Activated CD4-positive, alpha-beta T cell treated with anti-CD3 and anti-CD28 coated beads, Interleukin-2, amount 10 ng/mL, durations not matched to agents 24 days and 14 days (primary cell): ENCODE measurements at regions not wholly inside any gene's neighbourhood (a gene's known extent, or its start where the extent isn't known, plus 50 kb on each side); places are given as distances from the start of the nearest gene placed in this dataset.

ENCODE experiments used
- DNase-seq: peaks from one replicate; pipeline ENCODE4 v3.0.0; 2022
- H3K27ac Mint-ChIP-seq: one replicate; pipeline ENCODE4 v1.8.0; 2022; ENCODE audit warnings: mild to moderate bottlenecking, mixed read lengths
- H3K27me3 Mint-ChIP-seq: one replicate; pipeline ENCODE4 v1.8.0; 2022; ENCODE audit warnings: mixed read lengths
- H3K36me3 Mint-ChIP-seq: one replicate; pipeline ENCODE4 v1.8.0; 2022; ENCODE audit warnings: low read depth, mild to moderate bottlenecking, mixed read lengths
- H3K4me1 Mint-ChIP-seq: one replicate; pipeline ENCODE4 v1.8.0; 2021; ENCODE audit warnings: mixed read lengths
- H3K4me3 Mint-ChIP-seq: one replicate; pipeline ENCODE4 v1.8.0; 2022; ENCODE audit warnings: mild to moderate bottlenecking, moderate library complexity, mixed read lengths
- H3K9me3 Mint-ChIP-seq: one replicate; pipeline ENCODE4 v1.8.0; 2021; ENCODE audit warnings: mixed read lengths
- intact Hi-C: fragments of 100-400 bp; cut with micrococcal nuclease; formaldehyde crosslinking; loops from one replicate; pipeline ENCODE4 v1.15.1; 2023

DNA sequence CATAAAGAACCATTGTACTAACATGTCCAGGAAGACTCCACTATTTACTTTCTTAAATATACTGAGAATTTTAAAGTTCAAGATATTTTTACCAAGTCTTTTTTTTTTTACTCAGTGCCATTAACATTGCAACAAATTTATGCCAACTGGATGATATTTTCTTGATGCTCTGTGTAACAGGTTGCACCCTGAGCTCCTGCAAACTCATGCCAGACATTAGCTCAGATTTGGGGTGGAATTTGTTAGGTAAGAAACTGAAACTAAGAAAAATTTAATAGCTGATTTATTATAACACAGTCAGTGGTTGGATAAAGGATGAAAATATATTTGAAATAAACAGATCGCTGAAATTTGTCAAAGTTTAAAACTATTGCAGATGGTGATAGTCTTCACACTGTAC lies 228.6 kb upstream of the SPHKAP start:
- no peaks in the 10 kb centered on the region for H3K4me1 Mint-ChIP-seq
- H3K9me3 Mint-ChIP-seq = no peaks in the 10 kb centered on the region
- no peak overlapping the region for H3K4me3 Mint-ChIP-seq
- no peak overlapping the region for H3K27ac Mint-ChIP-seq
- DNase-seq = no peak
- intact Hi-C loops = no loop called here
- no peaks in the 10 kb centered on the region for H3K27me3 Mint-ChIP-seq
- no peaks in the 10 kb centered on the region for H3K36me3 Mint-ChIP-seq

DNA sequence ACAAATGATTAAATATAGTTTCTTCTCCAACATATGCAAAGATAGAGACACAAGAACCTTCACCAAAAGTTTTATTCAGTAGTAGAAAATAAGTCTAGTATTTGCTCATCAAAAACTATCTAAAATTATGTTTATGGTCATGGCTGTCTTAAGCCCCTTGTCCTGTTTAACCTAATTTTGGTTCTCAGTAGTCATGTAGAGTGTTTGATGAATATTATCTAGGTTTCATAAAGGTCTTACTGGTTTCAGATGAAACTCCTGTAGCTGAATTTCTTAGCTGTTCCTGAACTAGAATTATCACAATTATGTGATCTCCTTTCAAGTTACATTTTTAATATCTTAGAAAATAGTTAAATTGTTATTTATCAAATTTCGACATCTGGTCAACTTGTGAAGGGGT lies 228.0 kb upstream of the SPHKAP start:
- Mint-ChIP-seq H3K36me3 (no peaks in the 10 kb centered on the region), H3K9me3 (no peaks in the 10 kb centered on the region), H3K27me3 (no peaks in the 10 kb centered on the region), H3K4me1 (no peaks in the 10 kb centered on the region), H3K4me3 (no peak overlapping the region), H3K27ac (no peak overlapping the region)
- intact Hi-C loops = no loop called here
- no peak for DNase-seq

DNA sequence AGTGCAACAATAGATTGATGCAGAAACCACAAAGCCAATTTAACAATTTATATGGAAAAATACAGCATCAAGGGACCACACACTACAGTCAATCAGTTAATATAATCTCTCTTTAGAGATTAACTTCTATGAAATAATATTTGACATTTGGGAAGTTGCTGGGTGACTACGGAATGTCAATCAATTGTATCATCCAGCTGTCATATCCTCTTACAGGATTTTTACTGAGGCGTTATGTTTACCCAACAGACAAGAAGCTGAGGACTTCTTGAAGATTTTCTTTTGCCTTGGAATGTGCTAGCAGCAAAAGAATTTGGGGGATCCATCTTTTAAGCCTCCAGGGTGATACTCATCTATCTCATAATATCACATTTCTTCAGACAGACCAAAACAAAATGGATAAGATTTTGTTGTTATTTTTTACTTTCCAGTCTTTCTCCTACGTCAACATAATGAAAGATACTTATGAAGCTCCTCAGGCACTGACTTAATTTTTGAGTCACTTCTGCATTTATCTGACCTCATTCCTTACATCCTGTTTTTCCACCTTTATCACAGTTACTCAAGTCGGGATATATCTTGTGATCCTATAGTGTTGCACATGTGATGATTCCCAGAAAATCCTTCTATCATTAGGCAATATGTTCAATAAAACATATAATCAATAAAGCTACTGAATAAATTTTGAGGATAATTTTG lies 227.2 kb upstream of the SPHKAP start:
- H3K27ac Mint-ChIP-seq = no peak overlapping the region
- H3K4me1 Mint-ChIP-seq = no peaks in the 10 kb centered on the region
- no peaks in the 10 kb centered on the region for H3K27me3 Mint-ChIP-seq
- intact Hi-C loops = no loop called here
- H3K4me3 Mint-ChIP-seq = no peak overlapping the region
- H3K9me3 Mint-ChIP-seq = no peaks in the 10 kb centered on the region
- no peak for DNase-seq
- no peaks in the 10 kb centered on the region for H3K36me3 Mint-ChIP-seq

DNA sequence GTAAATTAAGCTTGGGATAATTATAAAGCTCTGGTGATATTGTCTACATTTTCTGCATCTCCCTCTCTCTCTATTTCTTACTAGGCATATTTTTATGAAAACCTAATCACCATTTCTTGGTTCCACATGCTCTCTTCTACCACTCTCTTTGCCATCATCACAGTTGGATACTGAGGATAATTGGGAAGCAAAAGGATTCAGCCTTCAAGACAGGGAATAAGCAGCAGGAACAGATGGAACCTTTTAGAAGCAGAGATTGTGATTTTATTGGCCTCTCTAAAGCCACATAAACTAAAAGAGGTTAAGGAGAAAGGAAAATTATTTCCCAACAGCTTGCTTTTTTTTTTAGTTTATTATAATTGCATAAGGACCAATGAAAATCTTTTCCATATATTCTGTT lies 226.3 kb upstream of the SPHKAP start:
- Mint-ChIP-seq H3K27ac (no peak overlapping the region), H3K36me3 (no peaks in the 10 kb centered on the region), H3K9me3 (no peaks in the 10 kb centered on the region), H3K27me3 (no peaks in the 10 kb centered on the region), H3K4me1 (no peaks in the 10 kb centered on the region), H3K4me3 (no peak overlapping the region)
- intact Hi-C loops = no loop called here
- no peak for DNase-seq

DNA sequence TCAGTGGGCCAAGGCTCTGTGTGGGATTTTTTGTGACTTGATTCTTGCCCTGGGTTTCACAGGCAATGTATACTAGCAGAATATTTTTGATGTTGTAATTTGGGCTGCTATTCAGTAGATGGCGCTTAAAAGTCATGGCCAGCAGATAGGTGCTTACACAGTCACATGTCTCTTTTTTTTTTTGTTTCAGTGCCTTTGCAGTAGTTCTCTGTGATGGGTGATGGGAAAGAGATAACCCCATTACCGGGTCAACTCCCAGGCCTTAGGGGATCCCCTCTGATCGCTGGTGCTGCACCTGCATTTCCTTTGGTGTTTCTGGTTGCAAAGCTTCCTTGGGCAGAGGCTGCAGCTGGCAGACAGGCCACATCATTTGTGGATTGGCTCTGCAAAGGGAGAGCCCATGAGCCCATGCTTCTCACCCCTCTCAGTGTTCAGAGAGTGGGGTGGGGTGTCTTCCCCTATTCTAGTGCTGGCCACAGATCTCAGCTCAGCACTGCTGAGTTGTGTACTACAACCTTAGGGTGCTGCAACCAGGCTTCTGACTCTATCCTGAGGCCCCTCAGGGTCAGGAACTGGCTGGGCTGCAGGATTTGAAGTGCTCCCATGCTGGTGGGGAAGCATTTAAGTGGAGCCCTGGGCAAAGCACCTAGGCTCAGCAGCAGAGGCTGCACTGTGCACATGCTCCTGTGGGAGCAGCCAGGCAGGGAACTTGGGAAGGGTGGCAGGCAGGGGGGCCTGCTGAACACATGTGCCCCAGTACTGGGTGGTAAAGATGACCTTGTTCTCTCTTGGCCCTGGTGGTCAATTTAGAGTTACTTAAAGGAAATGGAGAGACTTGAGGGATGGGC lies 219.8 kb upstream of the SPHKAP start:
- intact Hi-C loops = no loop called here
- no peak for DNase-seq
- no peaks in the 10 kb centered on the region for H3K27me3 Mint-ChIP-seq
- no peaks in the 10 kb centered on the region for H3K36me3 Mint-ChIP-seq
- no peak overlapping the region for H3K4me3 Mint-ChIP-seq
- no peak overlapping the region for H3K27ac Mint-ChIP-seq
- H3K4me1 Mint-ChIP-seq = no peaks in the 10 kb centered on the region
- H3K9me3 Mint-ChIP-seq = peaks cover 3% of the 10 kb centered on the region

DNA sequence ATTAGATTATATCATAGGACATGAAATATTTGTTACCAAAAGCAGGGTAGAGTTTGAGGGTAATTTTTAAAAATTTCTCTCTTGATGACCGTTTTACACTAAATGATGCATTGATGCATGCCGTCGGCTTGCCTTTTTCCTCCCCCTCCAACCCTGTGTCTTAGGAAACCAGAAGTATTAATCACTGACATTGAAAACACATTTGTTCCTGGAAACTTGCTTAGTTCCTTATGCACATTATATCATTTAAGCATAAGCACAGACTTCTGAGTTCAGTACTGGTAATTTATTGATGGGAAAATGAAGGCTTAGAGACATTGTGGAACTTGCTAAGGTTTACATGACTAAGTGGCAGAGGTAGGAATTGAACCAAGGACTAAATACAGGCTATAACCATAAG lies 206.3 kb upstream of the SPHKAP start:
- intact Hi-C loops = no loop called here
- Mint-ChIP-seq H3K27ac (no peak overlapping the region), H3K9me3 (no peaks in the 10 kb centered on the region), H3K27me3 (no peaks in the 10 kb centered on the region), H3K4me3 (no peak overlapping the region), H3K36me3 (no peaks in the 10 kb centered on the region), H3K4me1 (no peaks in the 10 kb centered on the region)
- no peak for DNase-seq

DNA sequence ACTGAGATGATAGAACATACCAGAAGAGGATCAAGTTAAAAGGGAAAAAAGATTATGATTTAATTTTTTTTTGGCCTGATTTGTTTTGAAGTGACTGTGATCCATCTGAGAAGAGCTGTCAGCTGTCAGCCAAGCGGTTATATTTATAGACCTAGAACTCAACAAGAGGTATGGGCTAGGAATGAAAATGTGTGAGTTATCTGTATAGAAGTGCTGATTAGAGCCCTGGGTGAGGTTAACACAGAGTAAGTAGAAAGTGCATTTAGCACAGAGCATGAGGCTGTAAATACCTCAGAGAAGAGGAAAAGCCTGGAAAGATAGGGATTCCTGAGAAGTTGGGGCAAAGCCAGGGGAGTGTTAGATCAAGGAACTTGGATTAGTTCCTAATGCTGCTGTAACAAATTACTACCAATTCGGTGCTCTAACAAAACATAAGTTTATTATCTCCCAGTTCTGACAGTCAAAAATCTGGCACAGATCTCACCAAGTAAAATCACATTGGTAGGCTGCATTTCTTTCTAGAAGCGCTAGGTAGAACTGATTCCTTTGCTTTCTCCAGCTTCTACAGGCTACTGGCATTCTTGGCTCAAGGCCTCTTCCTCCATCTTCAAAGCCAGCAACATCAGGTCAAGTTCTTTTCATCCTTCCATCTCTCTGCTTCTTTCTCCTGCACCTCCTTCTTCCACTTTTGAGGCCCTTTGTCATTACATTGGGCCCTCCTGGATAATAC lies 197.4 kb upstream of the SPHKAP start:
- Mint-ChIP-seq H3K9me3 (no peaks in the 10 kb centered on the region), H3K36me3 (no peaks in the 10 kb centered on the region), H3K27me3 (no peaks in the 10 kb centered on the region), H3K4me3 (no peak overlapping the region), H3K27ac (no peak overlapping the region), H3K4me1 (no peaks in the 10 kb centered on the region)
- no peak for DNase-seq
- intact Hi-C loops = no loop called here

DNA sequence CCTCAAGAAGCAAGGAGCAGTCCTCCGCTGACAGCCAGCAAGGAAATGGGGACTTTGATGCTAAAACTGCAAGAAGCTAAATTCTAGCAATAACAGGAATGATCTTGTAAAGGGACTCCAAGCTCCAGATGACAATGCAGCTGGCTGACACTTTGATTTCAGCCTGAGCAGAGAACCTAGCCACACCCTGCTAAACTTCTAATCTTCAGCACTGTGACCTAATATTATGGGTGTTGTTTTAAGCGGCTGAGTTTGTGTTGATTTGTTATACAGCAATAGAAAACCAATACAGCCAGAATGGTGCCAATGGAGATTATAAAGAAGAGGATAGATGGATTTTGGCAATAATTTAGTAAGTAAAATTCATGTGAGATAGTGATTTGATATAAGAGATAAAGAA lies 196.7 kb upstream of the SPHKAP start:
- no peak for DNase-seq
- intact Hi-C loops = no loop called here
- H3K4me1 Mint-ChIP-seq = no peaks in the 10 kb centered on the region
- no peak overlapping the region for H3K4me3 Mint-ChIP-seq
- H3K27me3 Mint-ChIP-seq = no peaks in the 10 kb centered on the region
- no peak overlapping the region for H3K27ac Mint-ChIP-seq
- no peaks in the 10 kb centered on the region for H3K36me3 Mint-ChIP-seq
- no peaks in the 10 kb centered on the region for H3K9me3 Mint-ChIP-seq

DNA sequence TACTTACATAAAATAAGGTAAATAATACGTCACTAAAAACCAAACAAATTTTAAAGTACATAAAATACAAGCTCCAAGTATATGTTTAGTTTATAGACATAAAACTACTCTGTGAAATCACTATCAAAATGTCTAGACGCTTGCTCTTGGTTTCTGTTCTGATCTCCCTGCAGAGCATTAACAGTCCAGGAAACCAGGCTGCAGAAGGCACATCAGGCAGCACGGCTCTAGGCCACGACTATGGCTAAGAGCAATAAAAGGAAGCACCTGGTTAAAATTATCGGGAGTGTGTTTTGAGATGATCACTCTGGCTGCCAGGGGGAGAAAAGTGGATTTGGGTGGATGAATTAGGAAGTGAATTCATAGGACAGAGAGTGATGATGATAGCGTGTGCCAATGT lies 196.0 kb upstream of the SPHKAP start:
- Mint-ChIP-seq H3K27ac (no peak overlapping the region), H3K4me3 (no peak overlapping the region), H3K9me3 (no peaks in the 10 kb centered on the region), H3K27me3 (no peaks in the 10 kb centered on the region), H3K36me3 (no peaks in the 10 kb centered on the region), H3K4me1 (no peaks in the 10 kb centered on the region)
- no peak for DNase-seq
- intact Hi-C loops = no loop called here

DNA sequence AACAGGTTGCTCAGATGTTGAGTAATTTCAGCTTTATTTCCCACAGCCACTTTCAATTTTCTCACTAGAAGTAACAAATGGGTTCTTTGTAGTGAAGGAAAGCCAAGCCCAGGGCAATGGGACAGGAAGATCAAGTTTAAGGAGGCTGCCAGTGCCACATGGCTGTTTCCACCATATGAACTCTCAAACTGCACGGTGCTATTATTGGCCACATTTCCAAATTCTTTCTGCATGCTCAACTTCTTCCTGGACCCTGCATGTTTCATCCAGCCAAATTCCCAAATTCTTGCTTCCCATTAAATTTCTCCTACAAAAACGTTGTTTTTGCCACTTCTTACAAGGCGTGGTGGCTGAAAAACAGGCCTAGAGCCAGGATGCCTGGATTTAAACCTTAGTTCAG lies 193.3 kb upstream of the SPHKAP start:
- Mint-ChIP-seq H3K27ac (no peak overlapping the region), H3K4me3 (no peak overlapping the region), H3K4me1 (no peaks in the 10 kb centered on the region), H3K36me3 (no peaks in the 10 kb centered on the region), H3K9me3 (no peaks in the 10 kb centered on the region), H3K27me3 (no peaks in the 10 kb centered on the region)
- intact Hi-C loops = no loop called here
- no peak for DNase-seq

DNA sequence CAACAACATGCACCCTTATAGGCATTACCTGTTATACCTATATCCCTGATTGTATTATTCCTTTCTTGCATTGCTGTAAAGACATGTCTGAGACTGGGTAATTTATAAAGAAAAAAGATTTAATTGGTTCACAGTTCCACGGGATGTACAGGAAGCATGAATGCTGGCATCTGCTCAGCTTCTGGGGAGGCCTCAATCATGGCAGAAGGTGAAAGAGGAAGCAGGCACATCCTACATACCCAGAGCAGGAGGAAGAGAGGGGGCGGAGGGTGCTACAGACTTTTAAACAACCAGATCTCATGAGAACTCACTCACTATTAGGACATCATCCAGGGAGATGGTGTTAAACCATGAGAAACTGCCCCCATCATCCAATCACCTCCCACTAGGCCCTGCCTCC lies 191.7 kb upstream of the SPHKAP start:
- no peaks in the 10 kb centered on the region for H3K4me1 Mint-ChIP-seq
- intact Hi-C loops = no loop called here

DNA sequence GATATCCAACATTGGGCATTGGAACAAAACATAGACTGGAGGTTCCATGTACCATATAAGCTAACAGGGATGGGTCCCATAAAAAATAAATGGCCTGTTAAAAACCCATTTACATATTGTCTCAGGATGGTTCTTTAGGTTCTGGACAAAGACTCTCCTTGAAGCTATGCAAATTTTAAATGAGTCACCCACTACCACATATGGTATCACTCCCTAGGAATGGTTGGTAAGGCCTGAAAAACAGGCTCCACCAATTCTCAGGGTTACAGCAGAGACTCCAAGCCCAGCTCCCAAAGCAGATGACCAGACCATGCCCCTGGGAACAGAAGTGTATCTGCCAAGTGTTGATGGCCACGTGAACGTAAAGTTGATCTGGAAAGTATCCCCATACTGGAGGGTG lies 190.7 kb upstream of the SPHKAP start:
- Mint-ChIP-seq H3K4me1 (no peaks in the 10 kb centered on the region), H3K27me3 (no peaks in the 10 kb centered on the region), H3K27ac (no peak overlapping the region), H3K36me3 (no peaks in the 10 kb centered on the region), H3K9me3 (no peaks in the 10 kb centered on the region), H3K4me3 (no peak overlapping the region)
- no peak for DNase-seq
- intact Hi-C loops = no loop called here

More for the DNA sequence above, 191.7 kb upstream of the SPHKAP start:
- Mint-ChIP-seq H3K4me3 (no peak overlapping the region), H3K9me3 (no peaks in the 10 kb centered on the region), H3K36me3 (no peaks in the 10 kb centered on the region), H3K27me3 (no peaks in the 10 kb centered on the region), H3K27ac (no peak overlapping the region)
- DNase-seq = no peak

DNA sequence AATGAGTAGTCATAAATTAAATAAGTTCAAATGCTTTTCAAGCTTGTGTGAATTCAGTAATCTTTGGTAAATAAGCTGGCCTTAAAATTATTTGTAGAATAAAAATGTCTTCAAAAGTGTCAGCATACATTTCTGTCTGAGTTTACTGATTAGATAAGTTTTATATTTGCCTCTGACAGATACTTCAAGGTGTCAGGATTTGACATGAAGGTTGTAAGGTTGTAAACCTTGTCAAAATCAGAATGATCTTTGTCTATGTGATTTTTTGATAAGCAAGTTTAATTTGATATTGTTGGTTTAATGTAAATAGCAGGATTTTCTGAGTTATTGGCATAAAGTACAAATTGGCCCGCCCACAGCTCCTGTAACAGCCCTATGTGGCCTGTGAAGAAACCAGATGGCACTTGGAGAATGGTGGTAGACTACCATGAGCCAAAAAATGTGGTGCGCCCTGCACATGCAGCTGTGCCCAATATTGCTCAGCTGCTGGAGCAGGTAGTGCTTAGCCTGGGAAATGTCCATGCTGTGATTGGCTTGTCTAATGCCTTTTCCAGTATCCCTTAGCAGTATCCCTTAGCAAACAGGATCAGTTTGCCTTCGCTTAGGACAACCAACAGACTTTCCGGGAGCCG lies 188.0 kb upstream of the SPHKAP start:
- no peak overlapping the region for H3K27ac Mint-ChIP-seq
- H3K4me3 Mint-ChIP-seq = no peak overlapping the region
- no peaks in the 10 kb centered on the region for H3K27me3 Mint-ChIP-seq
- DNase-seq = no peak
- no peaks in the 10 kb centered on the region for H3K4me1 Mint-ChIP-seq
- no peaks in the 10 kb centered on the region for H3K9me3 Mint-ChIP-seq
- H3K36me3 Mint-ChIP-seq = no peaks in the 10 kb centered on the region
- intact Hi-C loops = no loop called here

DNA sequence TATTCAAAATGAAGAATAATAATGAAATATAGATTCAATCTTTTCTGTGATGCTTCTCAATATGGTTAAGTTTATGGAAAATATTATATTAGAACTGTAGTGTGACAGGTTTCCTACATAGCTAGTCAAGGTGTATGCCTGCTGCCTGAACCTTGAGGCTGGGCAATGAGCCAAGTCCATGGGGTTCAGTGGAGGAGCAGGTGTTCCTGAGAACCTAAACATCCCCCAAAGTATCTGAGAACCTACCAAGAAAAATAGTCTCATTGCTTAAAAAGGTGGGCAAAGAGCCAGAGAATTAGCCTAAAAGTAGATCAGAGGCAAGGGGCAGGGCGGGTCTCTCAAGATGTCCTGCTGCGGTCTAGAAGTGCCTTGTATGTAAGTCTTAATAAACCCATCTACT lies 185.9 kb upstream of the SPHKAP start:
- Mint-ChIP-seq H3K27ac (no peak overlapping the region), H3K4me1 (no peaks in the 10 kb centered on the region), H3K4me3 (no peak overlapping the region), H3K9me3 (no peaks in the 10 kb centered on the region), H3K36me3 (no peaks in the 10 kb centered on the region), H3K27me3 (no peaks in the 10 kb centered on the region)
- intact Hi-C loops = no loop called here
- no peak for DNase-seq
